Vagina (tissue), 2 donors: ENCODE measurements at regions not wholly inside any gene's neighbourhood (a gene's known extent, or its start where the extent isn't known, plus 50 kb on each side); places are given as distances from the start of the nearest gene placed in this dataset.

Source experiments
- POLR2A ChIP-seq, 2 donors: fragments of 450-650 bp; IDR thresholded peaks; one replicate each; pipeline ENCODE4 v1.6.1; 2017; ENCODE audit warnings: antibody characterized with exemption in 2 of 2, mild to moderate bottlenecking in 2 of 2, moderate library complexity in 2 of 2
- POLR2AphosphoS5 ChIP-seq, 2 donors: sonication (generic); formaldehyde crosslinking; IDR thresholded peaks; one replicate each; pipeline ENCODE4 v1.9.0; 2017; ENCODE audit warnings: antibody characterized with exemption in 2 of 2, mild to moderate bottlenecking in 2 of 2, low read depth in 1 of 2; ENCODE audit not compliant: insufficient read depth in 1 of 2
- TF ChIP-seq, protein P1 (sequence below), 3 experiments: fragments of 450-650 bp in 2 of 3; fragments of 200-600 bp in 1 of 3; sonication (generic) in 1 of 3; IDR thresholded peaks; one replicate each; pipeline ENCODE4 v1.5.1; 2017 to 2019; ENCODE audit warnings: antibody characterized with exemption in 3 of 3, mild to moderate bottlenecking in 2 of 3, moderate library complexity in 2 of 3

GRCh38 chr18:37734406-37734805, 168.8 kb upstream of the CELF4 start:
- TF ChIP-seq, protein P1, sequence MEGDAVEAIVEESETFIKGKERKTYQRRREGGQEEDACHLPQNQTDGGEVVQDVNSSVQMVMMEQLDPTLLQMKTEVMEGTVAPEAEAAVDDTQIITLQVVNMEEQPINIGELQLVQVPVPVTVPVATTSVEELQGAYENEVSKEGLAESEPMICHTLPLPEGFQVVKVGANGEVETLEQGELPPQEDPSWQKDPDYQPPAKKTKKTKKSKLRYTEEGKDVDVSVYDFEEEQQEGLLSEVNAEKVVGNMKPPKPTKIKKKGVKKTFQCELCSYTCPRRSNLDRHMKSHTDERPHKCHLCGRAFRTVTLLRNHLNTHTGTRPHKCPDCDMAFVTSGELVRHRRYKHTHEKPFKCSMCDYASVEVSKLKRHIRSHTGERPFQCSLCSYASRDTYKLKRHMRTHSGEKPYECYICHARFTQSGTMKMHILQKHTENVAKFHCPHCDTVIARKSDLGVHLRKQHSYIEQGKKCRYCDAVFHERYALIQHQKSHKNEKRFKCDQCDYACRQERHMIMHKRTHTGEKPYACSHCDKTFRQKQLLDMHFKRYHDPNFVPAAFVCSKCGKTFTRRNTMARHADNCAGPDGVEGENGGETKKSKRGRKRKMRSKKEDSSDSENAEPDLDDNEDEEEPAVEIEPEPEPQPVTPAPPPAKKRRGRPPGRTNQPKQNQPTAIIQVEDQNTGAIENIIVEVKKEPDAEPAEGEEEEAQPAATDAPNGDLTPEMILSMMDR (IDR thresholded peaks at IDR 0.05) = no peak
- no peak for TF ChIP-seq POLR2AphosphoS5 (IDR thresholded peaks at IDR 0.05; ENCODE audit: insufficient read depth in 1 of 2, low read depth in 1 of 2)
- no peak for TF ChIP-seq POLR2A (IDR thresholded peaks at IDR 0.05)
